HL-60 (cell line): ENCODE measurements at regions not wholly inside any gene's neighbourhood (a gene's known extent, or its start where the extent isn't known, plus 50 kb on each side); places are given as distances from the start of the nearest gene placed in this dataset.

Experiments
- CTCF ChIP-seq: IDR thresholded peaks from one replicate; pipeline ENCODE4 v1.5.1; 2011; ENCODE audit warnings: low read length, control low read depth, inconsistent platforms; ENCODE audit not compliant: insufficient read depth
- GABPA ChIP-seq: IDR thresholded peaks from 2 replicates; pipeline ENCODE4 v1.6.1; 2012; ENCODE audit warnings: low read depth
- POLR2AphosphoS5 ChIP-seq: IDR thresholded peaks from 2 replicates; pipeline ENCODE4 v1.6.1; 2012; ENCODE audit warnings: low read depth
- REST ChIP-seq: IDR thresholded peaks from 2 replicates; pipeline ENCODE4 v1.6.1; 2012; ENCODE audit warnings: low read depth; ENCODE audit not compliant: insufficient replicate concordance
- SPI1 ChIP-seq: IDR thresholded peaks from 2 replicates; pipeline ENCODE4 v1.6.1; 2012; ENCODE audit warnings: low read depth, mild to moderate bottlenecking, borderline replicate concordance

GRCh38 chr18:39200153-39200552, 1634.6 kb upstream of the CELF4 start:
- TF ChIP-seq CTCF (no peak), POLR2AphosphoS5 (no peak), GABPA (no peak), REST (no peak), SPI1 (no peak)
